ENCODE measurements at regions not wholly inside any gene's neighbourhood (a gene's known extent, or its start where the extent isn't known, plus 50 kb on each side); places are given as distances from the start of the nearest gene placed in this dataset.
"Not testable (repeated sequence)": the region's sequence is repeated elsewhere in the genome, so short reads cannot be mapped to it uniquely, and the experiment has no call there.

- DNase-seq (ENCODE audit: low read depth) = no peak
Observed at GRCh38 chr15:35695003-35695402, 149.0 kb upstream of the DPH6 start.

- DNase-seq (ENCODE audit: low read depth) = no peak
Observed at GRCh38 chr15:35696767-35697231, 150.8 kb upstream of the DPH6 start.

GRCh38 chr15:35697549-35698299 lies 151.8 kb upstream of the DPH6 start:
- no peak for DNase-seq (ENCODE audit: low read depth)

- no peak for DNase-seq (ENCODE audit: low read depth)
Observed at GRCh38 chr15:35698331-35698730, 152.4 kb upstream of the DPH6 start.

GRCh38 chr15:35698966-35699575 lies 153.1 kb upstream of the DPH6 start:
- DNase-seq (ENCODE audit: low read depth) = no peak

- DNase-seq (ENCODE audit: low read depth) = not testable (repeated sequence)
Observed at GRCh38 chr15:35700091-35700593, 154.2 kb upstream of the DPH6 start.

- no peak for DNase-seq (ENCODE audit: low read depth)
Observed at GRCh38 chr15:35701402-35702046, 155.6 kb upstream of the DPH6 start.

GRCh38 chr15:35702946-35703495 lies 157.1 kb upstream of the DPH6 start:
- DNase-seq (ENCODE audit: low read depth) = no peak

GRCh38 chr15:35705030-35705883 lies 159.3 kb upstream of the DPH6 start:
- DNase-seq (ENCODE audit: low read depth) = no peak

GRCh38 chr15:35705884-35706585 lies 160.1 kb upstream of the DPH6 start:
- no peak for DNase-seq (ENCODE audit: low read depth)

- DNase-seq (ENCODE audit: low read depth) = no peak
Observed at GRCh38 chr15:35712956-35713355, 167.0 kb upstream of the DPH6 start.

GRCh38 chr15:35713733-35714132 lies 167.8 kb upstream of the DPH6 start:
- DNase-seq (ENCODE audit: low read depth) = no peak

GRCh38 chr15:35717721-35718120 lies 171.8 kb upstream of the DPH6 start:
- no peak for DNase-seq (ENCODE audit: low read depth)

- DNase-seq (ENCODE audit: low read depth) = no peak
Observed at GRCh38 chr15:35720019-35720418, 174.1 kb upstream of the DPH6 start.

GRCh38 chr15:35720984-35721383 lies 175.0 kb upstream of the DPH6 start:
- DNase-seq (ENCODE audit: low read depth) = no peak

GRCh38 chr15:35721751-35722150 lies 175.8 kb upstream of the DPH6 start:
- DNase-seq (ENCODE audit: low read depth) = no peak

- DNase-seq (ENCODE audit: low read depth) = no peak
Observed at GRCh38 chr15:35722501-35722900, 176.5 kb upstream of the DPH6 start.

GRCh38 chr15:35723120-35723847 lies 177.3 kb upstream of the DPH6 start:
- no peak for DNase-seq (ENCODE audit: low read depth)

- DNase-seq (ENCODE audit: low read depth) = no peak
Observed at GRCh38 chr15:35723852-35724251, 177.9 kb upstream of the DPH6 start.

- DNase-seq (ENCODE audit: low read depth) = no peak
Observed at GRCh38 chr15:35724626-35725025, 178.7 kb upstream of the DPH6 start.
